ENCODE measurements at regions not wholly inside any gene's neighbourhood (a gene's known extent, or its start where the extent isn't known, plus 50 kb on each side); places are given as distances from the start of the nearest gene placed in this dataset.

- DNase-seq (ENCODE audit: low read depth): no peak
Measured at GRCh38 chr4:13250263-13250662, 233.9 kb downstream of the RAB28 start.

GRCh38 chr4:13248621-13249298 lies 235.4 kb downstream of the RAB28 start:
- DNase-seq (ENCODE audit: low read depth): peak; percentile 80

- DNase-seq (ENCODE audit: low read depth): no peak
Measured at GRCh38 chr4:13246107-13246506, 238.0 kb downstream of the RAB28 start.

GRCh38 chr4:13244444-13244843 lies 239.7 kb downstream of the RAB28 start:
- DNase-seq (ENCODE audit: low read depth): no peak

- no peak for DNase-seq (ENCODE audit: low read depth)
Measured at GRCh38 chr4:13243152-13243551, 241.0 kb downstream of the RAB28 start.

GRCh38 chr4:13240066-13240465 lies 244.1 kb downstream of the RAB28 start:
- peak; percentile 99 for DNase-seq (ENCODE audit: low read depth)

- DNase-seq (ENCODE audit: low read depth): no peak
Measured at GRCh38 chr4:13238936-13239335, 245.2 kb downstream of the RAB28 start.

GRCh38 chr4:13236485-13236884 lies 247.7 kb downstream of the RAB28 start:
- no peak for DNase-seq (ENCODE audit: low read depth)

- no peak for DNase-seq (ENCODE audit: low read depth)
Measured at GRCh38 chr4:13233755-13234154, 250.4 kb downstream of the RAB28 start.

GRCh38 chr4:13219971-13220370 lies 264.2 kb downstream of the RAB28 start:
- no peak for DNase-seq (ENCODE audit: low read depth)

GRCh38 chr4:13218326-13218958 lies 265.7 kb downstream of the RAB28 start:
- no peak for DNase-seq (ENCODE audit: low read depth)

GRCh38 chr4:13215560-13215959 lies 268.6 kb downstream of the RAB28 start:
- no peak for DNase-seq (ENCODE audit: low read depth)

GRCh38 chr4:13212936-13213335 lies 271.2 kb downstream of the RAB28 start:
- no peak for DNase-seq (ENCODE audit: low read depth)

GRCh38 chr4:13209600-13209999 lies 274.5 kb downstream of the RAB28 start:
- DNase-seq (ENCODE audit: low read depth): no peak

- DNase-seq (ENCODE audit: low read depth): peak; percentile 3
Measured at GRCh38 chr4:13208558-13209193, 275.5 kb downstream of the RAB28 start.

- no peak for DNase-seq (ENCODE audit: low read depth)
Measured at GRCh38 chr4:13207226-13207625, 276.9 kb downstream of the RAB28 start.

- no peak for DNase-seq (ENCODE audit: low read depth)
Measured at GRCh38 chr4:13203101-13203500, 281.0 kb downstream of the RAB28 start.

- DNase-seq (ENCODE audit: low read depth): no peak
Measured at GRCh38 chr4:13202701-13203100, 281.4 kb downstream of the RAB28 start.

GRCh38 chr4:13201241-13201640 lies 282.9 kb downstream of the RAB28 start:
- no peak for DNase-seq (ENCODE audit: low read depth)

- DNase-seq (ENCODE audit: low read depth): no peak
Measured at GRCh38 chr4:13196721-13197120, 287.4 kb downstream of the RAB28 start.

- DNase-seq (ENCODE audit: low read depth): no peak
Measured at GRCh38 chr4:13193662-13194061, 290.5 kb downstream of the RAB28 start.

GRCh38 chr4:13190093-13190721 lies 293.9 kb downstream of the RAB28 start:
- DNase-seq (ENCODE audit: low read depth): peak; percentile 51

- DNase-seq (ENCODE audit: low read depth): no peak
Measured at GRCh38 chr4:13184199-13184598, 299.9 kb downstream of the RAB28 start.
